Omental fat pad (tissue), 3 donors: ENCODE measurements at regions not wholly inside any gene's neighbourhood (a gene's known extent, or its start where the extent isn't known, plus 50 kb on each side); places are given as distances from the start of the nearest gene placed in this dataset.

Source experiments
- ATAC-seq: fragments of 150-250 bp; one replicate; pipeline ENCODE4 v1.9.1; 2016; ENCODE audit warnings: mild to moderate bottlenecking, moderate library complexity; ENCODE audit not compliant: low FRiP score
- DNase-seq: peaks from one replicate; pipeline ENCODE4 v3.0.0-alpha.2; 2019; ENCODE audit warnings: low spot score
- CTCF ChIP-seq, 3 donors: fragments of 450-650 bp; IDR thresholded peaks; one replicate each; pipeline ENCODE4 v1.5.1; 2016 to 2017; ENCODE audit warnings: antibody characterized with exemption in 3 of 3, mild to moderate bottlenecking in 3 of 3, moderate library complexity in 2 of 3

- DNase-seq: no peak
- no peak for ATAC-seq
- no peak for TF ChIP-seq CTCF (IDR thresholded peaks at IDR 0.05)
Measured at GRCh38 chr5:74067748-74068541, 441.9 kb downstream of the ARHGEF28 start.

- ATAC-seq: no peak
Measured at GRCh38 chr5:74064911-74065310, 438.9 kb downstream of the ARHGEF28 start.

GRCh38 chr5:74064225-74064624 lies 438.2 kb downstream of the ARHGEF28 start:
- no peak for DNase-seq
- no peak for ATAC-seq
- TF ChIP-seq CTCF (IDR thresholded peaks at IDR 0.05): no peak

More at GRCh38 chr5:74064911-74065310, 438.9 kb downstream of the ARHGEF28 start:
- no peak for TF ChIP-seq CTCF (IDR thresholded peaks at IDR 0.05)
- DNase-seq: no peak

- ATAC-seq (no peak), DNase-seq (no peak)
- TF ChIP-seq CTCF (IDR thresholded peaks at IDR 0.05): no peak
Measured at GRCh38 chr5:74063821-74064220, 437.8 kb downstream of the ARHGEF28 start.

- DNase-seq: no peak
- TF ChIP-seq CTCF (IDR thresholded peaks at IDR 0.05): no peak
- no peak for ATAC-seq
Measured at GRCh38 chr5:74063346-74063745, 437.4 kb downstream of the ARHGEF28 start.

GRCh38 chr5:74061292-74061691 lies 435.3 kb downstream of the ARHGEF28 start:
- TF ChIP-seq CTCF (IDR thresholded peaks at IDR 0.05): no peak
- ATAC-seq (no peak), DNase-seq (no peak)

- no peak for ATAC-seq
- no peak for TF ChIP-seq CTCF (IDR thresholded peaks at IDR 0.05)
- no peak for DNase-seq
Measured at GRCh38 chr5:74059706-74060105, 433.7 kb downstream of the ARHGEF28 start.
